HG03025 (cell line): ENCODE measurements at regions not wholly inside any gene's neighbourhood (a gene's known extent, or its start where the extent isn't known, plus 50 kb on each side); places are given as distances from the start of the nearest gene placed in this dataset.
"Not testable (repeated sequence)": the region's sequence is repeated elsewhere in the genome, so short reads cannot be mapped to it uniquely, and the experiment has no call there.

Source experiments
- ATAC-seq: cut with Tn5 transposase; IDR thresholded peaks from one replicate; pipeline ENCODE4 v1.9.1; 2021; ENCODE audit warnings: mild to moderate bottlenecking, moderate library complexity; ENCODE audit not compliant: unreplicated experiment, low FRiP score

DNA sequence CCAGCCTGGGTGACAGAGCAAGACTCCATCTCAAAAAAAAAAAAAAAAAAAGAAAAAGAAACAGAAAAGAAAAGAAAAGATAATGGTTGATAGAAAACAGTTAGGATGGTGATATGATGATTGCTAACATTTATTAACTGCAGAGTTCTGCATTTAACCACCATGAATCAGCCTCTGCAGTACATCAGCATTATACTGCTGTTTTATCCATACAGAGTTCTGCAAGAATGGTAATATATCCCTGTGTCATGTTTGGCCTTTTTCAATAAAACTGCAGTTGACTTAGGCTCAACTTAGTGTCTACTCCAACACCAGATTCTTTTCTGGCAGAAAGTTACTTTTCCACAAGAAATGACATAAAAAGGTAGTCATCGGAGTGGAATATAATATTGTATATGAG, 62.6 kb downstream of the DUSP6 start:
- ATAC-seq, result no peak

DNA sequence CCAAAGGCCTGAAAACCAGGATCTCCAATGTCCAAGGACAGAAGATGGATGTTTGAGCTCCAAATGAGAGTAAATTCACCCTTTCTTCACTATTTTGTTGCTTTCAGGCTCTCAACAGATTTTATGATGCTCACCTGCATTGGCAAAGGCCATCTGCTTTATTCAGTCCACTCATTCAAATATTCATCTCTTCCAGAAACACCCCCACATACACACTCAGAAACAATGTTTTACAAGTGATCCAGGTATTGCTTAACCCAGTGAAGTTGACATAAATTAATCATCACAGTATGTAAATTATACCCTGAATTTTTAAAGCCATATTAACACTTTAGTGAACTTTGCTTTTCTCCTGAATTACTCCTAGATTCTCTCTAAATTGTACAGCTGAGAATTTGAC, 63.3 kb downstream of the DUSP6 start:
- ATAC-seq, result no peak

- no peak for ATAC-seq
Observed at GRCh38 chr12:89286501-89286900, 65.8 kb downstream of the DUSP6 start.

GRCh38 chr12:89281539-89281867, 70.8 kb downstream of the DUSP6 start:
- no peak for ATAC-seq

- ATAC-seq, result no peak
Observed at GRCh38 chr12:89280833-89281538, 71.3 kb downstream of the DUSP6 start.

DNA sequence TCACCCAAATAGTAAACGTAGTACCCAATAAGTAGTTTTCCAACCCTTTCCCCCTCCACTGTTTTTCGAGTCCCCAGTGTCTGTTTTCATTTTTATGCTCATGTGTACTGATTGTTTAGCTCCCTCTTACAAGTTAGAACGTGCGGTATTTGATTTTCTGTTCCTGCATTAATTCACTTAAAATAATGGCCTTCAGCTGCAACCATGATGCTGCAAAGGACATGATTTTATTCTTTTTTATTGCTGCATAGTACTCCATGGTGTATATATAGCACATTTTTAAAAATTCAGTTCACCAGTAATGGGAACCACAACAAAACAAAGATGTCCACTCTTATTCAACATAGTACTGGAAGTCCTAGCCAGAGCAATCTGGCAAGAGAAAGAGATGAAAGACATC, 72.8 kb downstream of the DUSP6 start:
- no peak for ATAC-seq

DNA sequence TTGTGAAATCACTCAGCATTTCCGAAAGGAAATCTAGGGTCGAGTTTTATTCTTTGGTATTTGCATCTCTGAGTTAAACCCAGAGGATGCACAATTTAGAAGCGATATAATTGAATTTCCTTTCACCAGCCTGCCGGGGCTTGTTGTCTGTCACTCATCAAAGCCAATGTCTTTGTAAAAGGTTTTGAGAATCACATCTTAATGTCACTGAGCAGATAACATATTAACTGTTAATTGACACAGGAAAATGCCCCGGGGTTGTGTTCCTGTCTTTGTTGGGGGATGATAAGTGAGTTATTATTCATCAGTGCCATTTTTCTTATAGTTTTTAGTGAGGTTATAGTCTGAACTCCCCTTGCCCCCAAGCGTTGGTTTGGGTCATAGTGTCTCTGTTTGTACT, 73.4 kb downstream of the DUSP6 start:
- no peak for ATAC-seq

GRCh38 chr12:89278169-89278568, 74.1 kb downstream of the DUSP6 start:
- ATAC-seq, result no peak

DNA sequence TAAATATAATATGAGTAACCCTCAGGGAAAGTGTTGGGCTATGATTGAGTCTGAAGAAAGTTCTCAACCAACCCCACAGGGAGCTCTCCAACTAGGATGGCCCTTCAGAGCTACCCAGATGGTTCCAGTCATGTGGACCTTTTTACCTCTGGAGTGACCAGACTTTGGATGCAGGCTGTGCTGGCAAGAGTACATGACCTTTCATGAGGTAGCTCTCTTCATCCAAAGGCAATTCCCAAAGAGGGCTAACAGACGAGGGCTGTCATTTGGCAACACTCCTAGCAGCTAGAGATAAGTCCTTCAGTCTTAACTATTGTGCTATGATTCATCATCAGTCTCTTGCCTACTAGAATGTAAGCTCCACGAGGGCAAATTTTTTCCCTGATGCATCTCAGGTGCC, 75.4 kb downstream of the DUSP6 start:
- no peak for ATAC-seq

GRCh38 chr12:89273525-89273924, 78.8 kb downstream of the DUSP6 start:
- ATAC-seq, result no peak

- ATAC-seq, result no peak
Observed at GRCh38 chr12:89270548-89270947, 81.8 kb downstream of the DUSP6 start.

DNA sequence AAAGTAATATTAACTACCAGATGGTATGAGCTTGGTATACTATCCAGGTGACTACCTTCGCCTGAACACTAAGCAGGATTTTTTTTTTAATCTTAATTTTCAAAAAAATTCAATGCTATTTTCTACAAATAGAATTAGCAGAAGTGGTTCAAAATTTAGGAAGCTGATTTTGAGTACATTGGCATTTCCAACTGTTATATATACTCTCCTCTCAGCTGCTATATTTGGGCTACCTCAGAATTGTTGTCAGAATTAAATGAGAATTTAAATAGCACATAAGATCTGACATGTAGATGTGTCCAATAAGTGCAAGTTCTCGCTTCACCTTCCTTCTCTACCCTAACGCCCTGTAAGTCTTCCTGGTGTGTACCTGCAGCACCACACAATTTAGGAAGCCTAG, 83.1 kb downstream of the DUSP6 start:
- ATAC-seq, result no peak

DNA sequence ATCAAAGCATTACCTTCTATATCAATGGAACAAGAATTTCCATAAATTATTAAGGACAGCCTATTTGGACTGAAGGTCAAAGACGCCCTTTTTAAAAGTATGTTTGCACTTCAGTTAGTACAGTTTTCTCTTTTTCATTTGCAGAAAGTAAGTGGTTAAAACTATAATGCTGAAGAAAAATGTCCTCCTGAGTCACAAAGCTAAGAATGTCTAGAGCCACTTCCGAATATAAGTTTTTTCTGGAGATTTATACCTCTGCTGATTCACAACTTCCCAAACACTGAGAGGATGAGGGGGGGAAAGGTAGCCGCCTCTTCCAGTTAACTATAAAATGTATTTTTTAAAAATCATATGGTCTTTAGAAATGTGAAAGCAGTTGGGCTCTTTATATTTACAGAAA, 84.9 kb downstream of the DUSP6 start:
- no peak for ATAC-seq

DNA sequence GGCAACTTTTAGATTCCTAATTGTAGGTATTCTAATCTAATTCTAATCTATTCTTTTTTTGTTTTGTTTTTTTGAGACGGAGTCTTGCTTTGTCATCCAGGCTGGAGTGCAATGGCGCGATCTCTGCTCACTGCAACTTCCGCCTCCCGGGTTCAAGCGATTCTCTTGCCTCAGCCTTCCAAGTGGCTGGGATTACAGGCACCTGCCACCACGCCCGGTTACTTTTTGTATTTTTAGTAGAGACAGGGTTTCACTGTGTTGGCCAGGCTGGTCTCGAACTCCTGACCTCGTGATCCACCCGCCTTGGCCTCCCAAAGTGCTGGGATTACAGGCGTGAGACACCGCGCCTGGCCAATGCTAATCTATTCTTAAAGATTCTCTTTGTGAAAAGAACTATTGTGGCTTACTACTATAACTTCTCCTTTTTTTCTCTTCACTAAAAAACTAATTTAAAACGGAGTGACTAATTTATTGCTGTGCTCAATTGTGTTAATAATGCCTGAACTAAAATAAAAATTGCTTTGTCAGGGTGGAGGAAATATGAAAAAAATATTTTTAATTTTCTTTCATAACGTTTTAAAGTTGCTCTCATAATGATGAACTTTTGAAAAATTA, 85.6 kb downstream of the DUSP6 start:
- not testable (repeated sequence) for ATAC-seq

- ATAC-seq, result no peak
Observed at GRCh38 chr12:89264837-89265236, 87.5 kb downstream of the DUSP6 start.

- ATAC-seq, result no peak
Observed at GRCh38 chr12:89263900-89264299, 88.4 kb downstream of the DUSP6 start.

- no peak for ATAC-seq
Observed at GRCh38 chr12:89262855-89263552, 89.3 kb downstream of the DUSP6 start.

GRCh38 chr12:89261982-89262381, 90.3 kb downstream of the DUSP6 start:
- no peak for ATAC-seq

GRCh38 chr12:89260841-89261637, 91.3 kb downstream of the DUSP6 start:
- no peak for ATAC-seq

DNA sequence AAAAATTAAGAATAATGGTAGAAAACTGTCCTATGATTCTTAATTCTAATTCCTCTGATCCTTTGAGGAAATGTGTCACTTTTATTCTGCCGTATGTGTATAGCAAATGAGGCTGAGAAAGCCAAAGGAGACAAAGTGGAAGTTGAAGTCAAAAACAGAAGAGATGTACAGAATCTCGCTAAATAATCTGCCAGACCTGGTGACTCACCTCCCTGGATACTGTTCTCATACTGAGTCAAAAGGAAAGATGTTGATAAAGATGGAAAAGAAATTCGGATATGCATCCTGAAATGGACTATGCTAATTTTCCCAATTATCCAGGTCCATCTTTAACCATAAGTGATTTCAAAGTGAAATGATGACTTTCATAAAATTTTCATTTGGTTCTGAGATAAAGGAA, 92.5 kb downstream of the DUSP6 start:
- ATAC-seq, result no peak

- no peak for ATAC-seq
Observed at GRCh38 chr12:89258240-89258969, 93.9 kb downstream of the DUSP6 start.
